GM23248 (cell line): ENCODE measurements at regions not wholly inside any gene's neighbourhood (a gene's known extent, or its start where the extent isn't known, plus 50 kb on each side); places are given as distances from the start of the nearest gene placed in this dataset.

Experiments
- EZH2 ChIP-seq: fragments of 200-600 bp; sonication (generic); IDR thresholded peaks from 2 replicates; pipeline ENCODE4 v1.6.1; 2018; ENCODE audit warnings: antibody characterized with exemption, mild to moderate bottlenecking; ENCODE audit not compliant: insufficient read depth, poor library complexity, severe bottlenecking
- EZH2phosphoT487 ChIP-seq: fragments of 200-600 bp; sonication (generic); IDR thresholded peaks from 2 replicates; pipeline ENCODE4 v1.6.1; 2018; ENCODE audit warnings: antibody characterized with exemption, moderate library complexity, mild to moderate bottlenecking, low read depth; ENCODE audit not compliant: insufficient read depth

- no peak for TF ChIP-seq EZH2phosphoT487
- TF ChIP-seq EZH2: no peak
Observed at GRCh38 chr6:144986271-144986670, 701.1 kb downstream of the UTRN start.
